HL-60 (cell line): ENCODE measurements at regions not wholly inside any gene's neighbourhood (a gene's known extent, or its start where the extent isn't known, plus 50 kb on each side); places are given as distances from the start of the nearest gene placed in this dataset.

ENCODE experiments used
- CTCF ChIP-seq: IDR thresholded peaks from one replicate; pipeline ENCODE4 v1.5.1; 2011; ENCODE audit warnings: low read length, control low read depth, inconsistent platforms; ENCODE audit not compliant: insufficient read depth
- GABPA ChIP-seq: IDR thresholded peaks from 2 replicates; pipeline ENCODE4 v1.6.1; 2012; ENCODE audit warnings: low read depth
- POLR2AphosphoS5 ChIP-seq: IDR thresholded peaks from 2 replicates; pipeline ENCODE4 v1.6.1; 2012; ENCODE audit warnings: low read depth
- SPI1 ChIP-seq: IDR thresholded peaks from 2 replicates; pipeline ENCODE4 v1.6.1; 2012; ENCODE audit warnings: low read depth, mild to moderate bottlenecking, borderline replicate concordance

GRCh38 chr3:14352002-14352627 is 50.3 kb upstream of the SLC6A6 start:
- TF ChIP-seq CTCF (no peak), POLR2AphosphoS5 (no peak), SPI1 (no peak), GABPA (no peak)
